Heart left ventricle (tissue), 13 donors: ENCODE measurements at regions not wholly inside any gene's neighbourhood (a gene's known extent, or its start where the extent isn't known, plus 50 kb on each side); places are given as distances from the start of the nearest gene placed in this dataset.
"Not testable (repeated sequence)": the region's sequence is repeated elsewhere in the genome, so short reads cannot be mapped to it uniquely, and the experiment has no call there.

Experiments
- POLR2A ChIP-seq, 2 donors: fragments of 450-650 bp; IDR thresholded peaks; one replicate each; pipeline ENCODE4 v1.6.1; 2017; ENCODE audit warnings: antibody characterized with exemption in 2 of 2, mild to moderate bottlenecking in 2 of 2, moderate library complexity in 2 of 2
- TF ChIP-seq, protein P1 (sequence below), 12 donors: fragments of 200-600 bp; sonication (generic) in 4 of 12; IDR thresholded peaks; one replicate each; pipeline versions ENCODE4 v1.5.0 to v1.8.0; 2018 to 2022; ENCODE audit warnings: antibody characterized with exemption in 12 of 12, mild to moderate bottlenecking in 5 of 12
- donor health status: ischemic (EF 13 %, LVEDD 7.1; RV severe dilation, severe dysfunction).
- donor health status: DM: no; HTN: yes; CAD: no.
- donor health status: DM: no; HTN: no; CAD: no.
- donor health status: ischemic (EF 25% LVEDD 6.9; RV normal size, moderate dysfunction).
- donor health status: ischemic (EF 25% LVEDD 5.7; RV mildly dilated, moderate dysfunction).
- donor health status: ischemic (EF 35%, LVEDD 5.7; RV mildly dilated, moderate dysfunction).
- donor health status: nonischemic (EF 11% LVEDD 7.7; RV severe dilation, severe dysfunction).
- donor health status: DM: yes; HTN: yes; CAD: no.
- donor health status: PGD.
- donor health status: ischemic (EF 29% LVEDD 5.4; RV normal size, mild dysfunction).
- donor health status: nonischemic (EF 23%, LVEDD 6.1; RV moderate dilation, normal function).

DNA sequence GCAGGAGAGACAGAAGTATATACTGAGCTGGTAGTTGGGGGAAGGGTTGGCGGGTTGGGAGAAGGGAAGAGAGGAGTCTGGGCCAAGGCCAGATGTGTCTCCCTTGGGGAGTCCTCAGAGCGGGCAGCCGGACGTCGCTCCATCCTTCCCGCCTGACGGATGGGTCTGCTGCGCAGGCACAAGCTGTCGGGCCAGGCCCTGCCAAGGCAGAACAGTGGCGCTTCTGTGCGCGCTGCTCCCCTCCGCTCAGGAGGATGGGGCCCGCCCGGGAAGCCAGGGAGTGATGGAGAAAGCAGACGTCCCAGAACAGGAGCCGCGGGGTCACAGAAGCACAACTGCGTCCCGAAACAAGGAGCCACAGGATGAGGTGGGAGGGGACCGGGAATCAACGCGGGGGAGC, 449.9 kb downstream of the CNTNAP3B start:
- TF ChIP-seq, protein P1, sequence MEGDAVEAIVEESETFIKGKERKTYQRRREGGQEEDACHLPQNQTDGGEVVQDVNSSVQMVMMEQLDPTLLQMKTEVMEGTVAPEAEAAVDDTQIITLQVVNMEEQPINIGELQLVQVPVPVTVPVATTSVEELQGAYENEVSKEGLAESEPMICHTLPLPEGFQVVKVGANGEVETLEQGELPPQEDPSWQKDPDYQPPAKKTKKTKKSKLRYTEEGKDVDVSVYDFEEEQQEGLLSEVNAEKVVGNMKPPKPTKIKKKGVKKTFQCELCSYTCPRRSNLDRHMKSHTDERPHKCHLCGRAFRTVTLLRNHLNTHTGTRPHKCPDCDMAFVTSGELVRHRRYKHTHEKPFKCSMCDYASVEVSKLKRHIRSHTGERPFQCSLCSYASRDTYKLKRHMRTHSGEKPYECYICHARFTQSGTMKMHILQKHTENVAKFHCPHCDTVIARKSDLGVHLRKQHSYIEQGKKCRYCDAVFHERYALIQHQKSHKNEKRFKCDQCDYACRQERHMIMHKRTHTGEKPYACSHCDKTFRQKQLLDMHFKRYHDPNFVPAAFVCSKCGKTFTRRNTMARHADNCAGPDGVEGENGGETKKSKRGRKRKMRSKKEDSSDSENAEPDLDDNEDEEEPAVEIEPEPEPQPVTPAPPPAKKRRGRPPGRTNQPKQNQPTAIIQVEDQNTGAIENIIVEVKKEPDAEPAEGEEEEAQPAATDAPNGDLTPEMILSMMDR (IDR thresholded peaks at IDR 0.05): not testable (repeated sequence)
- TF ChIP-seq POLR2A (IDR thresholded peaks at IDR 0.05): not testable (repeated sequence)
